GM21737 (cell line): ENCODE measurements at regions not wholly inside any gene's neighbourhood (a gene's known extent, or its start where the extent isn't known, plus 50 kb on each side); places are given as distances from the start of the nearest gene placed in this dataset.
"Not testable (repeated sequence)": the region's sequence is repeated elsewhere in the genome, so short reads cannot be mapped to it uniquely, and the experiment has no call there.

ENCODE experiments used
- ATAC-seq: cut with Tn5 transposase; IDR thresholded peaks from one replicate; pipeline ENCODE4 v1.9.1; 2021; ENCODE audit warnings: mild to moderate bottlenecking, moderate library complexity; ENCODE audit not compliant: unreplicated experiment

- ATAC-seq = peak; percentile 47
These were observed 76.3 kb upstream of the CUX1 start for GRCh38 chr7:101740981-101741725.

DNA sequence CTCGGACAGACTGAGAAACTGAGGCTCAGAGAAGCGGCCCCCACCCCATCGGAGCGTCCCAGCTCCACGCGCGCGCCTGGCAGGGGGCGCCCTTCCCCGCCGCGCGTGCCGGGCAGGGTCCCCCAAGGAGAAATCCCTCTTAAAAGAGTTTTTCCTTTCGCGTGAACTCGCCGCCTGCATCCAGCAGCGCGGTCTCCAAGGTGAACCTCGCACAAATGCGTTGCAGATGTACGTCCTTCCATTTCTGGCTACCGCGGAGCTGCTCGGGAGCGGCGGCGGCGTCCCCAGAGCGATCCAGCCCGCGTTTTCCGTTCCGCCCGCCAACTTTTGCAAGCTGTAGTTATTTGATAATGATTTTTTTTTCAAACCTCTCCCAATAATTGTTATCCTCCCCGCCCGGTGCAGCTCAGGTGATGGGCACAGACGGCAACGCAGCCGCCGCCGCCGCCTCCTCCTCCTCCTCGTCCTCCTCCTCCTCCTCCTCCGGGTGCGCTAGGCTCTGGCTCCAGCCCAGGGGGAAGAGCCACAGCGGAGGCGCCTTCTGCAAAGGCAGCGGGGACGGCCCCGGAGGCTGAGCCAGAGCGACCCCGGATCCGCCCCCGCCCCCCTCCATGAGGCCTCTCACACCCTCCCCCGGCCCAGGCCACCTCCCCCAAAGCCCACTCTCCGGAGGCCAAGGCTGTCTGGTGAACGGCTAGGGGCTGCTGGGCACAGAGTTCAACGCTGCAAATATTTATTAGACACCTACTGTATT is 74.0 kb upstream of the CUX1 start:
- ATAC-seq = no peak

GRCh38 chr7:101743995-101744360 is 73.4 kb upstream of the CUX1 start:
- ATAC-seq = no peak

DNA sequence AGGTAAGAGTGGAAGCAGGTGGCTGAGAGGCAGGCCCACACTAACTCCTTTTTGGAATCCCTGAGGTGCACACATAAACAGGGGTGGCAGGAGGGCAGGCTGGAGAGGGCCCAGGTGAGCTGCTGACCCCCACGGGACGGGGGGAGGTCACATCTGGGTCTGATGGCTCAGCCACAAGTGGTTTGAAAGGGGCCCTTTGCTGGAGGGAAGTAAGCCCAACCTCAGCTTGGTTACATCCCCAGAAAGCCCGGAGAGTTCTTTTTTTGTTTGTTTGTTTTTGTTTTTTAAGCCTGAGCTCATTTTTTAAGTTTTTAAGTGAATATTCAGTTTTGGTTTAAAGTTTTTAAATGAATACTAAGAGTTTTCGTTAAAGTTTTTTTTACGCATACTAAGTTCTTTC is 72.8 kb upstream of the CUX1 start:
- ATAC-seq = no peak

DNA sequence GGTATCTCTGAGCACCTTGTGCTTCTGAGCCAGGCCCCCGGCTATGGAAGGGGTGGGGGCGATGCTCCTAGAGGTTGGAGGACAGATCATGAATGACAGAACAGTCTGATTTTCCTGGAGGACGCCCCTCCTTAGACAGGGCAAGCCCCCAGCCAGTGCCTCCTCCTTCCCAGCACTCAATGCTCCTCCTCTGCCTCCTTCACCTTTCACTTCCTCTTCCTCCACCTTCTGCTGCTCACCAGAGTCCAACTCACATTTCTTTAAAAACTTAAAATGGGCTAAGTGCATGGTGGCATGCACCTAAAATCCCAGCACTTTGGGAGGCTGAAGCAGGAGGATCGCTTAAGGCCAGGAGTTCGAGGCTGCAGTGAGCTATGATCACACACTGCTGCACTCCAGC is 71.1 kb upstream of the CUX1 start:
- ATAC-seq = no peak

DNA sequence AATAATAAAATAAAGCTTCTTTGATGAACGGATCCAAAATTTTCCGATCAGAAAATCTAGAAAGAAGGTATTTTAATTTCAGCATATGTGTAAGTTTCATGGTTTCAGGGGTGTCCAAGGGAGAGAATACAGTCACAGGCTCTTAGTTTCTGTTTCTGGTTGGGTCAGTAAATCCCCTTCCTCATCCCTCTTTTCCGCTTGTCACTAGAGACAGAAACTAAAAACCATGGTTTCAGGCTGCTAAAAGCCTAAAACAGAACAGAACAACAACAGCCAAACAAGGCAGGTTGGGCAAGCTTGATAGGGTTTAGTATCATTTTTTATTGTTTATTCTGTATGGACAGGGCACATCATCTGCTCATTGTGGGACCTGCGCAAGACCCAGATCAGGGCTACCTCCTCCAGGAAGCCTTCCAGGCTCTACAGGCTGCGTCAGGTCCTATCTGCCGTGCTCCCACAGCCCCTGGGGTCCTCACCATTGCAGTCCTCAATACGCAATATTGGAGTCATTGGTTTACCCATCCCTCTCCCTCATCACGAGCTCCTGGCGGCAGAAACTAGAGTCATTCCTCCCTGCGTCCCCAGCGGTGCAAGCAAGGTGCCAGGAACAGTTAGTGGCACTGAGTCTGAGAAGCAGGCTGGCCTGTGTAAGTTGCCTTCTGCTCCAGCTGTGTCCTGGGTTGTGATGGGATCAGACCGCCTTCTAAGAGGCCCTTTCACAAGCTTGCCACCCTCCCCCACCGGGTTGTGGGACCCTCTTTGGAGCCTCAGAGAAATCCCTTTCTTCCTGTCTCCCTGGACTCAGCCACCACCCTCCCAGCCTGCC is 70.2 kb upstream of the CUX1 start:
- no peak for ATAC-seq

DNA sequence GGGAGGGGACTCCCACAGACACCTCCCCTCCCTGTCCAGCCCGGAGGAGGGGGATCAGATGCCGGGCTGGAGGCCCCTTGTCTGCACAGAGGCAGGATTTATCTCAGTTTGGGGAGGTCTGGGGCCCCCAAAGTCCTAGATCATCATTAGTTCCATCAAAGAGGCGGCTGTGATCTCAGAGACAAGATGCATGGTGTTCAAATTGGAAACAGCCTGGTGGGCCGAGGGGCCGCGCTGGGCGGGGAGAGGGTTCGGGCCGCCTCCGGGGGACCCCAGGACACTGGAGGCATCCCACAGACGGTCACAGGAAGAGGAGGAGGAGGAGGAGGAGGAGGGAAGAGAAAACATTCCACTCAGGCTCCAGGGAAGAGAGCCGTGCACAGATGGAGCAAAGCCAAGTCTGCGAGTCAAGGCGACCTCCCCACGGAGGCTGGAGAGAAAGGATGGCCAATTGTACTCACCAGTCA is 69.5 kb upstream of the CUX1 start:
- ATAC-seq = no peak

- ATAC-seq = no peak
These were observed 67.5 kb upstream of the CUX1 start for GRCh38 chr7:101749891-101750290.

GRCh38 chr7:101753316-101753715 is 64.1 kb upstream of the CUX1 start:
- no peak for ATAC-seq

DNA sequence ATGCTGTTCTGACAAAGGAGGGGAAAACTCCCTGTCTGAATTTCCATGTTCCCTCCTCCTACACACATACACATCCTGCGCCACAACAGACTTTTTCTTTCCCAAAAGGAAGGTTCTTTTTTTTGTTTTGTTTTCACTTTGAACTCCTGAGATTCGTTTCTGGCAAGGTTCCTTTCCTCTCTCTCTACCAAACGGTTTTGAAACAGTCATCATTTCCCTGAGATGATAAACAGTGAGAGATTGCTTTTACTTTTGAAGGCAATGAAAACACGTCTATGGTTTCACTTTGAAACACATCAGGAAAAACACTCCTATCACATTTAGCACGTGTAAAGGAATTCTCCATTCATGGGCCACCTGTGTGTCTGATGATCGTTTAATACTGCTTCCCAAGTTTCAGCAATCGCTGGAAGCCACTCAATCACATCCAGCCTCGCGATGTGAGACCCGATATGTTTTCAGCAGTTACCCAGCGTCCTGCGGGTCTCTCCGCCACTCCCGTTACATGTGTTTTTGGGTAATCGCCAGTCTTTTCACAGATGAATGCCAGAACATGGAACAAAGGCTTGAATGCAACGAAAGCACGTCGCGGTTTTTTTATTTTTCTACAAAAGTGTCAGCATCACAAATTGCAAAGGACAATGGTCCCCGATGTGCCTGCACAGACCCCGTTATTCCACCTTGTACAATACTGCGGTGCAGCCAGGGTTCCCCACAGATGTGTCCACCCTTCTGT is 62.8 kb upstream of the CUX1 start:
- ATAC-seq = no peak

- no peak for ATAC-seq
These were observed 59.5 kb upstream of the CUX1 start for GRCh38 chr7:101757879-101758278.

DNA sequence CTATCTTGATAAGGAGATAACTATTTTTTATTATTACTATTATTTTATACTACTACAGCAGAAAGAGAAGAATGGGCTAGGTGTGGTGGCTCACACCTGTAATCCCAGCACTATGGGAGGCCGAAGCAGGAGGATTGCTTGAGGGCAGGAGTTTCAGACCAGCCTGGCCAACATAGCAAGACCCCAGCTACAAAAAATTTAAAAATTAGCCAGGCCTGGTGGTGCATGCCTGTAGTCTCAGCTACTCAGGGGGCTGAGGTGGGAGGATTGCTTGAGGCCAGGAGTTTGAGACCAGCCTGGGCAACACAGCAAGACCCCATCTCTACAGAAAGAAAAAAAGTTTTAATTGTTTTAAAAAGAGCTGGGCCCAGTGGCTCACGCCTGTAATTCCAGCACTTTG is 58.9 kb upstream of the CUX1 start:
- ATAC-seq = not testable (repeated sequence)

DNA sequence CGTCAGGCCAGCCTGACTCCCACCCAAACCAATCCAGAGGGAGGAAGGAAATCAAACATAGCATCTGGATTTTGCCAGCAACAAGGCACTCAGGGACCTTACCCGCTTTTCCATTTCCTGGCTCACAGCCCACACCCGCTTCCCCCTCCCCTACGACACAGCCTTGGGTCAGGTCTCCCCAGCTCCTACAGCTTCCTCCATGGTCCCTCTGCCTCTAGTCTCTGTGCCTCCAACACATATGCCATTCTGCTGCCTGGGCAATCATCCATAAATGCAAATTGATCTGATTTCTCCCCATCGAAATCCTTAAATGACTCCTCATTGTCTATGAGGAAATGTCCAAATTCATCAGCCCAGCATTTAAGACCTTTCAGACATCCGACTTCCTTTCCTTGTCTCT is 53.2 kb upstream of the CUX1 start:
- no peak for ATAC-seq

DNA sequence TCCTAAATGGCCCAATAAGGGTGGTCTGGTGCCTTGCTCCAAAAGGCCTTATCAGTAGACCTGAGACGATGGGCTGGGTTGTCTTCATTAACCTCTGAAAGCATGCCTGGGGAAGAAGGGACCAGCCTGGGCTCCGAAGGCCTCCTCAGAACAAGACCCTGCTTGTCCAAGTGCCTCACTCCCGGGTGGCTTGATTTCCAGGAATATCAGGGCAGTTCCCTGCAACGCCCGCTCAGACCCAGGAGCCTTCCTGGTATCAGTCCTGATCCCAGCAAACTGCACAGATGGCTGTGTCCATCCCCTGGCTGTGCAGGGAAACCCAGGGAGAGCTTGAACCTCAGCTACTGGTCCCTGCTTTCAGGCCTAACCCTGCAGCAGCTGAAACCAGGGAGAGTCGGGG is 49.9 kb upstream of the CUX1 start:
- ATAC-seq = no peak
